Brain microvascular endothelial cell (primary cell): ENCODE measurements at regions not wholly inside any gene's neighbourhood (a gene's known extent, or its start where the extent isn't known, plus 50 kb on each side); places are given as distances from the start of the nearest gene placed in this dataset.

Experiments used
- DNase-seq: peaks from one replicate; pipeline ENCODE4 v3.0.0-alpha.2; 2020
- H3K27ac ChIP-seq: fragments of 250-450 bp; sonication (Bioruptor Pico); 2 replicates; pipeline ENCODE4 v1.5.1; 2020; ENCODE audit warnings: mild to moderate bottlenecking, moderate library complexity
- H3K27me3 ChIP-seq: fragments of 250-450 bp; sonication (Bioruptor Pico); replicated peaks from 2 replicates; pipeline ENCODE4 v1.5.1; 2020; ENCODE audit warnings: mild to moderate bottlenecking
- H3K36me3 ChIP-seq: fragments of 250-450 bp; sonication (Bioruptor Pico); replicated peaks from 2 replicates; pipeline ENCODE4 v1.5.1; 2020; ENCODE audit warnings: mild to moderate bottlenecking
- H3K4me3 ChIP-seq: 2 replicates; pipeline ENCODE4 v1.5.1; 2011; ENCODE audit warnings: low read depth, mild to moderate bottlenecking, control low read depth, low read length, moderate library complexity
- CTCF ChIP-seq: IDR thresholded peaks from 2 replicates; pipeline ENCODE4 v1.5.1; 2011; ENCODE audit warnings: low read depth, mild to moderate bottlenecking, moderate library complexity, low read length, control low read depth, inconsistent platforms; ENCODE audit errors: missing control alignments
- in situ Hi-C: cut with HindIII; loops from 2 replicates; pipeline ENCODE4 v1.10.0; 2017; ENCODE audit warnings: low sequenced_read_pairs, low pct_ligation_motif_present

GRCh38 chr13:26463296-26463695, 94.2 kb upstream of the WASF3 start:
- Histone ChIP-seq H3K4me3 (no peak overlapping the region), H3K27ac (no peak overlapping the region), H3K36me3 (no peaks in the 10 kb centered on the region), H3K27me3 (no peaks in the 10 kb centered on the region)
- no peak for DNase-seq
- in situ Hi-C loops: no loop called here
- no peak for TF ChIP-seq CTCF

- in situ Hi-C loops: no loop called here
- H3K27ac ChIP-seq: no peak overlapping the region
- DNase-seq: no peak
- no peaks in the 10 kb centered on the region for H3K36me3 ChIP-seq
- TF ChIP-seq CTCF: no peak
- no peak overlapping the region for H3K4me3 ChIP-seq
- no peaks in the 10 kb centered on the region for H3K27me3 ChIP-seq
Observed at GRCh38 chr13:26463848-26464247, 93.6 kb upstream of the WASF3 start.

GRCh38 chr13:26465514-26465913, 92.0 kb upstream of the WASF3 start:
- H3K27ac ChIP-seq: no peak overlapping the region
- H3K36me3 ChIP-seq: no peaks in the 10 kb centered on the region
- no peak overlapping the region for H3K4me3 ChIP-seq
- in situ Hi-C loops: no loop called here
- peak; percentile 41 for DNase-seq
- no peaks in the 10 kb centered on the region for H3K27me3 ChIP-seq
- TF ChIP-seq CTCF: no peak

GRCh38 chr13:26465954-26466353, 91.5 kb upstream of the WASF3 start:
- TF ChIP-seq CTCF: no peak
- no peak for DNase-seq
- Histone ChIP-seq H3K27me3 (no peaks in the 10 kb centered on the region), H3K36me3 (no peaks in the 10 kb centered on the region), H3K27ac (no peak overlapping the region), H3K4me3 (no peak overlapping the region)
- in situ Hi-C loops: no loop called here

- no peak overlapping the region for H3K27ac ChIP-seq
- in situ Hi-C loops: no loop called here
- no peak for TF ChIP-seq CTCF
- H3K4me3 ChIP-seq: no peak overlapping the region
- no peaks in the 10 kb centered on the region for H3K36me3 ChIP-seq
- H3K27me3 ChIP-seq: no peaks in the 10 kb centered on the region
- no peak for DNase-seq
Observed at GRCh38 chr13:26468265-26468801, 89.2 kb upstream of the WASF3 start.

GRCh38 chr13:26469602-26470001, 87.9 kb upstream of the WASF3 start:
- Histone ChIP-seq H3K27ac (no peak overlapping the region), H3K27me3 (no peaks in the 10 kb centered on the region), H3K4me3 (no peak overlapping the region), H3K36me3 (no peaks in the 10 kb centered on the region)
- in situ Hi-C loops: no loop called here
- DNase-seq: no peak
- TF ChIP-seq CTCF: no peak
